ENCODE measurements at regions not wholly inside any gene's neighbourhood (a gene's known extent, or its start where the extent isn't known, plus 50 kb on each side); places are given as distances from the start of the nearest gene placed in this dataset.

- Histone ChIP-seq H3K27me3 (ENCODE audit: low read length) (no peaks in the 10 kb centered on the region), H3K36me3 (ENCODE audit: insufficient read depth, low read length) (no peaks in the 10 kb centered on the region), H2AFZ (ENCODE audit: low read length) (no peak overlapping the region), H3K4me3 (ENCODE audit: low read length) (no peak overlapping the region), H3K9me3 (ENCODE audit: low read length) (no peaks in the 10 kb centered on the region), H3K9ac (ENCODE audit: low read length) (no peak overlapping the region), H3K4me2 (ENCODE audit: low read depth, low read length, poor library complexity, severe bottlenecking) (no peak overlapping the region), H4K20me1 (ENCODE audit: insufficient read depth, low read depth, low read length) (no peaks in the 10 kb centered on the region), H3K79me2 (ENCODE audit: low read length) (no peaks in the 10 kb centered on the region), H3K4me1 (ENCODE audit: low read length) (peaks cover 16% of the 10 kb centered on the region), H3K9me2 (replicated peaks; ENCODE audit: insufficient read depth, low read length) (no peaks in the 10 kb centered on the region; the same call in 1 of the 2 replicates), H3K27ac (ENCODE audit: low read length) (no peak overlapping the region)
- DNase-seq: no peak
These were observed 160.1 kb downstream of the SALL1 start for GRCh38 chr16:50991006-50991405.

GRCh38 chr16:50989047-50989446 is 162.0 kb downstream of the SALL1 start:
- Histone ChIP-seq H3K27ac (ENCODE audit: low read length) (no peak overlapping the region), H3K4me2 (ENCODE audit: low read depth, low read length, poor library complexity, severe bottlenecking) (no peak overlapping the region), H3K9me3 (ENCODE audit: low read length) (no peaks in the 10 kb centered on the region), H3K9me2 (replicated peaks; ENCODE audit: insufficient read depth, low read length) (no peaks in the 10 kb centered on the region; the same call in 1 of the 2 replicates), H3K4me1 (ENCODE audit: low read length) (peaks cover 16% of the 10 kb centered on the region), H2AFZ (ENCODE audit: low read length) (no peak overlapping the region), H3K79me2 (ENCODE audit: low read length) (no peaks in the 10 kb centered on the region), H3K9ac (ENCODE audit: low read length) (no peak overlapping the region), H3K4me3 (ENCODE audit: low read length) (no peak overlapping the region), H4K20me1 (ENCODE audit: insufficient read depth, low read depth, low read length) (no peaks in the 10 kb centered on the region), H3K27me3 (ENCODE audit: low read length) (no peaks in the 10 kb centered on the region), H3K36me3 (ENCODE audit: insufficient read depth, low read length) (no peaks in the 10 kb centered on the region)
- DNase-seq: peak; percentile 46

GRCh38 chr16:50988441-50988840 is 162.6 kb downstream of the SALL1 start:
- Histone ChIP-seq H3K27me3 (ENCODE audit: low read length) (no peaks in the 10 kb centered on the region), H3K4me1 (ENCODE audit: low read length) (peaks cover 16% of the 10 kb centered on the region), H3K27ac (ENCODE audit: low read length) (no peak overlapping the region), H3K4me3 (ENCODE audit: low read length) (no peak overlapping the region), H3K9me3 (ENCODE audit: low read length) (no peaks in the 10 kb centered on the region), H3K9ac (ENCODE audit: low read length) (no peak overlapping the region), H3K79me2 (ENCODE audit: low read length) (no peaks in the 10 kb centered on the region), H2AFZ (ENCODE audit: low read length) (no peak overlapping the region), H4K20me1 (ENCODE audit: insufficient read depth, low read depth, low read length) (no peaks in the 10 kb centered on the region), H3K4me2 (ENCODE audit: low read depth, low read length, poor library complexity, severe bottlenecking) (no peak overlapping the region), H3K9me2 (replicated peaks; ENCODE audit: insufficient read depth, low read length) (no peaks in the 10 kb centered on the region; the same call in 1 of the 2 replicates), H3K36me3 (ENCODE audit: insufficient read depth, low read length) (no peaks in the 10 kb centered on the region)
- no peak for DNase-seq

- no peak for DNase-seq
- no peaks in the 10 kb centered on the region for H3K79me2 ChIP-seq (ENCODE audit: low read length)
- H4K20me1 ChIP-seq (ENCODE audit: insufficient read depth, low read depth, low read length): no peaks in the 10 kb centered on the region
- no peaks in the 10 kb centered on the region for H3K9me3 ChIP-seq (ENCODE audit: low read length)
- H3K9ac ChIP-seq (ENCODE audit: low read length): no peak overlapping the region
- H3K27ac ChIP-seq (ENCODE audit: low read length): no peak overlapping the region
- H3K4me2 ChIP-seq (ENCODE audit: low read depth, low read length, poor library complexity, severe bottlenecking): no peak overlapping the region
- no peaks in the 10 kb centered on the region for H3K36me3 ChIP-seq (ENCODE audit: insufficient read depth, low read length)
- no peaks in the 10 kb centered on the region; the same call in 1 of the 2 replicates for H3K9me2 ChIP-seq (replicated peaks; ENCODE audit: insufficient read depth, low read length)
- H3K27me3 ChIP-seq (ENCODE audit: low read length): 0 out of 2 replicates have a peak, but pooled peaks cover 3% of the 10 kb centered on the region
- no peak overlapping the region for H3K4me3 ChIP-seq (ENCODE audit: low read length)
- no peak overlapping the region for H2AFZ ChIP-seq (ENCODE audit: low read length)
- H3K4me1 ChIP-seq (ENCODE audit: low read length): peaks cover 16% of the 10 kb centered on the region
These were observed 164.6 kb downstream of the SALL1 start for GRCh38 chr16:50986453-50986852.

GRCh38 chr16:50985733-50986132 is 165.3 kb downstream of the SALL1 start:
- H2AFZ ChIP-seq (ENCODE audit: low read length): no peak overlapping the region
- H3K9me3 ChIP-seq (ENCODE audit: low read length): no peaks in the 10 kb centered on the region
- H3K4me2 ChIP-seq (ENCODE audit: low read depth, low read length, poor library complexity, severe bottlenecking): no peak overlapping the region
- H3K4me1 ChIP-seq (ENCODE audit: low read length): peaks cover 16% of the 10 kb centered on the region
- H3K9ac ChIP-seq (ENCODE audit: low read length): no peak overlapping the region
- H3K27ac ChIP-seq (ENCODE audit: low read length): no peak overlapping the region
- H3K36me3 ChIP-seq (ENCODE audit: insufficient read depth, low read length): no peaks in the 10 kb centered on the region
- no peaks in the 10 kb centered on the region for H4K20me1 ChIP-seq (ENCODE audit: insufficient read depth, low read depth, low read length)
- DNase-seq: no peak
- 0 out of 2 replicates have a peak, but pooled peaks cover 3% of the 10 kb centered on the region for H3K27me3 ChIP-seq (ENCODE audit: low read length)
- no peaks in the 10 kb centered on the region; the same call in 1 of the 2 replicates for H3K9me2 ChIP-seq (replicated peaks; ENCODE audit: insufficient read depth, low read length)
- no peaks in the 10 kb centered on the region for H3K79me2 ChIP-seq (ENCODE audit: low read length)
- no peak overlapping the region for H3K4me3 ChIP-seq (ENCODE audit: low read length)

GRCh38 chr16:50984688-50985087 is 166.4 kb downstream of the SALL1 start:
- Histone ChIP-seq H2AFZ (ENCODE audit: low read length) (no peak overlapping the region), H3K4me1 (ENCODE audit: low read length) (peaks cover 14% of the 10 kb centered on the region), H3K4me2 (ENCODE audit: low read depth, low read length, poor library complexity, severe bottlenecking) (no peak overlapping the region), H3K27me3 (ENCODE audit: low read length) (0 out of 2 replicates have a peak, but pooled peaks cover 3% of the 10 kb centered on the region), H3K27ac (ENCODE audit: low read length) (no peak overlapping the region), H3K9ac (ENCODE audit: low read length) (no peak overlapping the region), H3K4me3 (ENCODE audit: low read length) (no peak overlapping the region), H3K79me2 (ENCODE audit: low read length) (no peaks in the 10 kb centered on the region), H3K36me3 (ENCODE audit: insufficient read depth, low read length) (no peaks in the 10 kb centered on the region), H3K9me2 (replicated peaks; ENCODE audit: insufficient read depth, low read length) (no peaks in the 10 kb centered on the region; the same call in 1 of the 2 replicates), H4K20me1 (ENCODE audit: insufficient read depth, low read depth, low read length) (no peaks in the 10 kb centered on the region), H3K9me3 (ENCODE audit: low read length) (no peaks in the 10 kb centered on the region)
- DNase-seq: no peak

GRCh38 chr16:50982808-50983207 is 168.3 kb downstream of the SALL1 start:
- no peak overlapping the region for H3K4me2 ChIP-seq (ENCODE audit: low read depth, low read length, poor library complexity, severe bottlenecking)
- no peak overlapping the region for H3K9ac ChIP-seq (ENCODE audit: low read length)
- no peak overlapping the region for H2AFZ ChIP-seq (ENCODE audit: low read length)
- H3K4me1 ChIP-seq (ENCODE audit: low read length): no peaks in the 10 kb centered on the region
- no peak for DNase-seq
- H3K79me2 ChIP-seq (ENCODE audit: low read length): no peaks in the 10 kb centered on the region
- no peaks in the 10 kb centered on the region for H4K20me1 ChIP-seq (ENCODE audit: insufficient read depth, low read depth, low read length)
- no peak overlapping the region for H3K4me3 ChIP-seq (ENCODE audit: low read length)
- H3K9me3 ChIP-seq (ENCODE audit: low read length): no peaks in the 10 kb centered on the region
- no peak overlapping the region for H3K27ac ChIP-seq (ENCODE audit: low read length)
- H3K36me3 ChIP-seq (ENCODE audit: insufficient read depth, low read length): no peaks in the 10 kb centered on the region
- no peaks in the 10 kb centered on the region; the same call in 1 of the 2 replicates for H3K9me2 ChIP-seq (replicated peaks; ENCODE audit: insufficient read depth, low read length)
- H3K27me3 ChIP-seq (ENCODE audit: low read length): 0 out of 2 replicates have a peak, but pooled peaks cover 3% of the 10 kb centered on the region

GRCh38 chr16:50981951-50982350 is 169.1 kb downstream of the SALL1 start:
- Histone ChIP-seq H3K4me1 (ENCODE audit: low read length) (no peaks in the 10 kb centered on the region), H3K36me3 (ENCODE audit: insufficient read depth, low read length) (no peaks in the 10 kb centered on the region), H3K9ac (ENCODE audit: low read length) (no peak overlapping the region), H3K9me2 (replicated peaks; ENCODE audit: insufficient read depth, low read length) (no peaks in the 10 kb centered on the region; the same call in 1 of the 2 replicates), H3K79me2 (ENCODE audit: low read length) (no peaks in the 10 kb centered on the region), H3K4me3 (ENCODE audit: low read length) (no peak overlapping the region), H3K27ac (ENCODE audit: low read length) (no peak overlapping the region), H4K20me1 (ENCODE audit: insufficient read depth, low read depth, low read length) (no peaks in the 10 kb centered on the region), H3K4me2 (ENCODE audit: low read depth, low read length, poor library complexity, severe bottlenecking) (no peak overlapping the region), H3K27me3 (ENCODE audit: low read length) (0 out of 2 replicates have a peak, but pooled peaks cover 3% of the 10 kb centered on the region), H3K9me3 (ENCODE audit: low read length) (no peaks in the 10 kb centered on the region), H2AFZ (ENCODE audit: low read length) (no peak overlapping the region)
- DNase-seq: no peak

Measured in Karpas-422 (cell line).